Hepatocyte (in vitro differentiated cells): ENCODE measurements at regions not wholly inside any gene's neighbourhood (a gene's known extent, or its start where the extent isn't known, plus 50 kb on each side); places are given as distances from the start of the nearest gene placed in this dataset.

Source experiments
- DNase-seq: peaks from one replicate; pipeline ENCODE4 v3.0.0-alpha.2; 2016; ENCODE audit warnings: low spot score
- H2AFZ ChIP-seq: fragments of 200-600 bp; sonication (generic); 2 replicates; pipeline ENCODE4 v1.6.0; 2016; ENCODE audit warnings: antibody characterized with exemption, mild to moderate bottlenecking
- H3K27ac ChIP-seq: fragments of 200-600 bp; sonication (generic); 2 replicates; pipeline ENCODE4 v1.5.1; 2016; ENCODE audit warnings: mild to moderate bottlenecking
- H3K27me3 ChIP-seq: fragments of 200-600 bp; sonication (generic); 2 replicates; pipeline ENCODE4 v1.6.1; 2016
- H3K36me3 ChIP-seq: fragments of 200-600 bp; sonication (generic); replicated peaks from 2 replicates; pipeline ENCODE4 v1.5.1; 2016; ENCODE audit warnings: low read depth; ENCODE audit not compliant: insufficient read depth
- H3K4me1 ChIP-seq: fragments of 200-600 bp; sonication (generic); 2 replicates; pipeline ENCODE4 v1.5.1; 2016; ENCODE audit warnings: mild to moderate bottlenecking, moderate library complexity; ENCODE audit not compliant: insufficient read depth
- H3K4me2 ChIP-seq: fragments of 200-600 bp; sonication (generic); 2 replicates; pipeline ENCODE4 v1.6.0; 2016
- H3K4me3 ChIP-seq: fragments of 200-600 bp; sonication (generic); 2 replicates; pipeline ENCODE4 v1.5.1; 2016; ENCODE audit warnings: mild to moderate bottlenecking
- H3K79me2 ChIP-seq: fragments of 200-600 bp; sonication (generic); 2 replicates; pipeline ENCODE4 v1.6.0; 2017; ENCODE audit warnings: mild to moderate bottlenecking
- H3K9me2 ChIP-seq: fragments of 200-600 bp; sonication (generic); replicated peaks from 2 replicates; pipeline ENCODE4 v1.6.0; 2017; ENCODE audit warnings: mild to moderate bottlenecking; ENCODE audit not compliant: insufficient read depth
- H3K9me3 ChIP-seq: fragments of 200-600 bp; sonication (generic); 2 replicates; pipeline ENCODE4 v1.5.1; 2016; ENCODE audit warnings: low read depth, mild to moderate bottlenecking
- H4K20me1 ChIP-seq: fragments of 200-600 bp; sonication (generic); 2 replicates; pipeline ENCODE4 v1.6.0; 2016; ENCODE audit warnings: mild to moderate bottlenecking; ENCODE audit not compliant: insufficient read depth, poor library complexity, severe bottlenecking
- EZH2 ChIP-seq: fragments of 200-600 bp; sonication (generic); IDR thresholded peaks from 2 replicates; pipeline ENCODE4 v1.6.1; 2016; ENCODE audit warnings: antibody characterized with exemption, mild to moderate bottlenecking, borderline replicate concordance
- EZH2phosphoT487 ChIP-seq: fragments of 200-600 bp; sonication (generic); IDR thresholded peaks from one replicate; pipeline ENCODE4 v1.6.1; 2018; ENCODE audit warnings: antibody characterized with exemption, mild to moderate bottlenecking, low read depth, moderate library complexity; ENCODE audit not compliant: unreplicated experiment, severe bottlenecking
- WGBS: methylation state at CpG from one replicate; pipeline ENCODE4 v1.1.6; 2016; ENCODE audit warnings: low lambda C conversion rate; ENCODE audit errors: missing lambda C conversion rate; 5-methylcytosine and 5-hydroxymethylcytosine counted together
- TF ChIP-seq, protein P1 (sequence below): fragments of 200-600 bp; sonication (generic); IDR thresholded peaks from 2 replicates; pipeline ENCODE4 v1.5.1; 2016; ENCODE audit warnings: antibody characterized with exemption, mild to moderate bottlenecking; ENCODE audit not compliant: poor library complexity

DNA sequence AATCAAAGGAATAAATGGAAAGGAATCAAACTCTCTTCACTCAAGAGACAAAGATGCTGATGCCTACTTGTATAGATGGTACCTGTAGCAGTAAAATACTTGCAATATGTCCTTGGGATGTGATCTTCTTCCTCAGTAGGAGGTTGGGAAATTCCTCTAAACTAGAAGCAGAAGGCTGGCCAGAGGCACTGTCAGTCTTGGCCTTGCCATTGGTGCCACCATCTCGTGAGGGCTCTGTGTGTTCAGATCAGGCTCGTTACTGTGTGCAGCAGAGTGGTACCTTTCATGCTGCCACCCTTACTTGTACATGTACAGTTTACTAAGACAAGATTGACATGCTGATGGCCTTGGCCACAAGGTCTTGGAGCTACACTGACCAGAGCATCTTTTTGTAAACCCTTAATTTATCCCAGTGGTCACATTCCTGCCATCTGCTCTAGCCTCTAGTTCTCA is 169.0 kb downstream of the MYCN start:
- 95% methylated on average over 2 of the region's 2 CpGs for WGBS
- Histone ChIP-seq H3K27ac (no peak overlapping the region), H3K4me2 (no peak overlapping the region), H2AFZ (no peak overlapping the region), H3K36me3 (no peaks in the 10 kb centered on the region), H3K27me3 (no peaks in the 10 kb centered on the region), H3K9me2 (no peaks in the 10 kb centered on the region), H3K79me2 (no peaks in the 10 kb centered on the region), H4K20me1 (no peaks in the 10 kb centered on the region), H3K9me3 (no peaks in the 10 kb centered on the region), H3K4me3 (no peak overlapping the region), H3K4me1 (peaks cover 20% of the 10 kb centered on the region)
- DNase-seq, result no peak
- TF ChIP-seq EZH2phosphoT487 (no peak), EZH2 (no peak)
- TF ChIP-seq, protein P1, sequence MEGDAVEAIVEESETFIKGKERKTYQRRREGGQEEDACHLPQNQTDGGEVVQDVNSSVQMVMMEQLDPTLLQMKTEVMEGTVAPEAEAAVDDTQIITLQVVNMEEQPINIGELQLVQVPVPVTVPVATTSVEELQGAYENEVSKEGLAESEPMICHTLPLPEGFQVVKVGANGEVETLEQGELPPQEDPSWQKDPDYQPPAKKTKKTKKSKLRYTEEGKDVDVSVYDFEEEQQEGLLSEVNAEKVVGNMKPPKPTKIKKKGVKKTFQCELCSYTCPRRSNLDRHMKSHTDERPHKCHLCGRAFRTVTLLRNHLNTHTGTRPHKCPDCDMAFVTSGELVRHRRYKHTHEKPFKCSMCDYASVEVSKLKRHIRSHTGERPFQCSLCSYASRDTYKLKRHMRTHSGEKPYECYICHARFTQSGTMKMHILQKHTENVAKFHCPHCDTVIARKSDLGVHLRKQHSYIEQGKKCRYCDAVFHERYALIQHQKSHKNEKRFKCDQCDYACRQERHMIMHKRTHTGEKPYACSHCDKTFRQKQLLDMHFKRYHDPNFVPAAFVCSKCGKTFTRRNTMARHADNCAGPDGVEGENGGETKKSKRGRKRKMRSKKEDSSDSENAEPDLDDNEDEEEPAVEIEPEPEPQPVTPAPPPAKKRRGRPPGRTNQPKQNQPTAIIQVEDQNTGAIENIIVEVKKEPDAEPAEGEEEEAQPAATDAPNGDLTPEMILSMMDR, result no peak

DNA sequence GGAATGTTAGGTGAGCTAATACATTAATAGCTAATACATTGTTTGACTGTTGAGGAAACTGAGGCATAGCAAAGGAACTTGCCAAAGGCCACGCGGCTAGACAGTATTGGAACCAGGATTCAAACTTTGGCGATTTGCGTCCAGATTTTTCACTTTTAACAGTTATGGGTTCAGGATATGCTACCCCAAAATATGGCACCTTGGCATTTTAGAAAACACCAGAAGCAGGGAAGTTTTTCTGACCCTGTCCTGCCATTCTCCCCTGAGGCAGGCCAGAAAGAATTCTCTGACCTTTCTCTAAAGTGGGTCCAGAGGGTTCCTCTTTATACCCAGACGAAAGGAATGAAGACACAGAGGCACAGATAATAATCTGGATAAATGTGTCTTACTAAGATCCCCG is 166.9 kb downstream of the MYCN start:
- Histone ChIP-seq H3K27ac (no peak overlapping the region), H3K36me3 (no peaks in the 10 kb centered on the region), H2AFZ (no peak overlapping the region), H3K4me2 (no peak overlapping the region), H3K9me2 (no peaks in the 10 kb centered on the region), H3K4me3 (no peak overlapping the region), H3K4me1 (peaks cover 33% of the 10 kb centered on the region), H3K27me3 (no peaks in the 10 kb centered on the region), H4K20me1 (no peaks in the 10 kb centered on the region), H3K79me2 (no peaks in the 10 kb centered on the region), H3K9me3 (no peaks in the 10 kb centered on the region)
- 96% methylated on average over 6 of the region's 6 CpGs for WGBS
- TF ChIP-seq EZH2 (no peak), EZH2phosphoT487 (no peak)
- TF ChIP-seq, protein P1, result no peak
- DNase-seq, result no peak

DNA sequence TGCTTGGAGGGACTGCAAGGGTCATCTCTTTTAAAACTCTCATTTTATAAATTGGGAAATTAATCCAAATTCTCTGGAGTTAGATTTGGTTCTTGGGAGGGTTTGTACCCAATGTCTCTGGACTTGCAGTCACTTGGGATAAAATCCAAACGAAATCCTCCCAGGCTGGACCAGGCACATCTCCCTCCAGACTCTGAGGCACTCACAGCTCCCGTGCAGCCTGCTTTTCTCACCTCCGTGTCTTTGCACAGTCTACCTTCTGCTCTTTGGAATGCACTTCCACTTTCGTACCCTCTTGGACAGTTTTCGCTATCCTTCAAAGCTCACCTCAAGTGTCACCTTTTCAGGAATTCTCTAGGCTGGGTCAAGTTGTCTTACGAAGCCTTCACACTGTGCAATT is 166.3 kb downstream of the MYCN start:
- WGBS, result 82% methylated on average over 6 of the region's 6 CpGs
- no peaks in the 10 kb centered on the region for H3K9me2 ChIP-seq
- no peak overlapping the region for H3K4me3 ChIP-seq
- TF ChIP-seq EZH2phosphoT487, result no peak
- TF ChIP-seq, protein P1, result no peak
- no peak for TF ChIP-seq EZH2
- no peak overlapping the region for H2AFZ ChIP-seq
- no peaks in the 10 kb centered on the region for H3K27me3 ChIP-seq
- no peaks in the 10 kb centered on the region for H3K36me3 ChIP-seq
- no peak for DNase-seq
- H3K27ac ChIP-seq, result peak overlapping the region; percentile 86
- H3K9me3 ChIP-seq, result no peaks in the 10 kb centered on the region
- no peaks in the 10 kb centered on the region for H3K79me2 ChIP-seq
- no peaks in the 10 kb centered on the region for H4K20me1 ChIP-seq
- H3K4me1 ChIP-seq, result peaks cover 34% of the 10 kb centered on the region
- no peak overlapping the region for H3K4me2 ChIP-seq

DNA sequence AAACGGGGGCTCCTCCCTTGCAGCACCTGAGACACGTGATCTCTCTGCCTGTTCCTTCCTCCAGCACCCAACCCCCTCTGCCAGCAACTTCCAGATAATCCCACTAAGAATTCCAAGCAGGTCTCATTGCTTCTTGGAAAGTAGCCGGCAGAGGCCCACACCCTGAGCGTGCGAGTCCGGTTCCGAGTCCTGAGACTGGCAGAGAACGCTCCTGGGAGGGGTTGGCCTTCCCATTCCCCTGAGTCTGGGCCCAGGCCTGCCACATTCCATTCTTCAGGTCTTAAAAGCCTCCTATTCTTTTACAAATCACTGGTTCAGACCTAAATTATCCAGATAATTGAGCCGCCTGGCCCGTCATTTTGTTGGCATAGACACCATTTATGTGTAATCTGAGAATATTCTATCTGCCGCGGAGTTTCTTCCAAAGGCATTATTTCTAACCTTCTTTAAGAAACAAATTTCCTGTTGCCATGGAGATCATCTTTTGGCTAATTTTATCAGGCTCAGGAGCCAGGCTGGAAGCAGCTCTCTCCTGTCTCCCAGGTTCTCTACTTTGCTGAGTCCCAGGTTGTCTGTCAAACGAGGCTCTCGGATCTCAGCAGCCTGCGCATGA is 165.4 kb downstream of the MYCN start:
- no peak for TF ChIP-seq EZH2
- TF ChIP-seq EZH2phosphoT487, result no peak
- TF ChIP-seq, protein P1, result no peak
- Histone ChIP-seq H3K4me3 (no peak overlapping the region), H3K4me2 (peak overlapping the region; percentile 66)

More for the DNA sequence above, 165.4 kb downstream of the MYCN start:
- H3K36me3 ChIP-seq, result no peaks in the 10 kb centered on the region
- no peaks in the 10 kb centered on the region for H3K9me2 ChIP-seq
- H3K27ac ChIP-seq, result peak overlapping the region; percentile 86
- H4K20me1 ChIP-seq, result no peaks in the 10 kb centered on the region
- no peaks in the 10 kb centered on the region for H3K79me2 ChIP-seq
- 34% methylated on average over 15 of the region's 15 CpGs for WGBS
- H3K4me1 ChIP-seq, result peaks cover 34% of the 10 kb centered on the region
- H3K27me3 ChIP-seq, result no peaks in the 10 kb centered on the region
- DNase-seq, result peak; percentile 70
- H2AFZ ChIP-seq, result peak overlapping the region; percentile 44
- no peaks in the 10 kb centered on the region for H3K9me3 ChIP-seq
